Ascending aorta (tissue), 2 donors: ENCODE measurements at regions not wholly inside any gene's neighbourhood (a gene's known extent, or its start where the extent isn't known, plus 50 kb on each side); places are given as distances from the start of the nearest gene placed in this dataset.

Source experiments
- DNase-seq, 2 donors: peaks; one replicate each; pipeline ENCODE4 v3.0.0-alpha.2; 2019; ENCODE audit warnings: low spot score in 2 of 2
- H3K27ac ChIP-seq, 2 donors: fragments of 200-600 bp; sonication (generic); one replicate each; pipeline ENCODE4 v1.5.1; 2016 to 2017; ENCODE audit warnings: mild to moderate bottlenecking in 1 of 2
- H3K27me3 ChIP-seq: fragments of 200-600 bp; sonication (generic); one replicate; pipeline ENCODE4 v1.5.1; 2017
- H3K36me3 ChIP-seq, 2 donors: fragments of 200-600 bp; sonication (generic); one replicate each; pipeline ENCODE4 v1.5.1; 2016
- H3K4me1 ChIP-seq, 2 donors: fragments of 200-600 bp; sonication (generic); one replicate each; pipeline ENCODE4 v1.5.1; 2016 to 2017; ENCODE audit warnings: mild to moderate bottlenecking in 1 of 2
- H3K4me3 ChIP-seq, 2 donors: fragments of 200-600 bp; sonication (generic); one replicate each; pipeline ENCODE4 v1.5.1; 2016 to 2017; ENCODE audit warnings: mild to moderate bottlenecking in 1 of 2
- H3K9me3 ChIP-seq, 2 donors: fragments of 200-600 bp; sonication (generic); one replicate each; pipeline ENCODE4 v1.5.1; 2016
- CTCF ChIP-seq, 3 experiments: fragments of 200-600 bp in 2 of 3; fragments of 450-650 bp in 1 of 3; sonication (generic) in 2 of 3; IDR thresholded peaks; one replicate each; pipeline ENCODE4 v1.5.1; 2016 to 2019; ENCODE audit warnings: antibody characterized with exemption in 3 of 3, mild to moderate bottlenecking in 1 of 3, moderate library complexity in 1 of 3
- intact Hi-C: fragments of 100-400 bp; cut with DNase I; formaldehyde crosslinking; loops from one replicate; pipeline ENCODE4 v1.15.1; 2023

- H3K27ac ChIP-seq, result no peak overlapping the region
- H3K4me3 ChIP-seq, result no peak overlapping the region
- H3K27me3 ChIP-seq, result no peaks in the 10 kb centered on the region
- H3K4me1 ChIP-seq, result no peaks in the 10 kb centered on the region
- no peaks in the 10 kb centered on the region for H3K36me3 ChIP-seq
- no peak for DNase-seq
- intact Hi-C loops, result no loop called here
- H3K9me3 ChIP-seq, result no peaks in the 10 kb centered on the region
- TF ChIP-seq CTCF (IDR thresholded peaks at IDR 0.05), result no peak
Measured at GRCh38 chr5:163877865-163878264, 372.4 kb downstream of the MAT2B start.

GRCh38 chr5:163878490-163878889, 373.1 kb downstream of the MAT2B start:
- DNase-seq, result no peak
- Histone ChIP-seq H3K9me3 (no peaks in the 10 kb centered on the region), H3K27me3 (no peaks in the 10 kb centered on the region), H3K4me3 (no peak overlapping the region), H3K4me1 (no peaks in the 10 kb centered on the region), H3K36me3 (no peaks in the 10 kb centered on the region), H3K27ac (no peak overlapping the region)
- TF ChIP-seq CTCF (IDR thresholded peaks at IDR 0.05), result no peak
- intact Hi-C loops, result no loop called here

- Histone ChIP-seq H3K4me3 (no peak overlapping the region), H3K4me1 (no peaks in the 10 kb centered on the region), H3K27ac (no peak overlapping the region), H3K27me3 (no peaks in the 10 kb centered on the region), H3K36me3 (no peaks in the 10 kb centered on the region), H3K9me3 (no peaks in the 10 kb centered on the region)
- intact Hi-C loops, result no loop called here
- DNase-seq, result no peak
- TF ChIP-seq CTCF (IDR thresholded peaks at IDR 0.05), result no peak
Measured at GRCh38 chr5:163880302-163880701, 374.9 kb downstream of the MAT2B start.

GRCh38 chr5:163885117-163885516, 379.7 kb downstream of the MAT2B start:
- TF ChIP-seq CTCF (IDR thresholded peaks at IDR 0.05), result no peak
- no peak for DNase-seq
- no peaks in the 10 kb centered on the region for H3K4me1 ChIP-seq
- no peaks in the 10 kb centered on the region for H3K9me3 ChIP-seq
- no peaks in the 10 kb centered on the region for H3K36me3 ChIP-seq
- H3K27me3 ChIP-seq, result no peaks in the 10 kb centered on the region
- no peak overlapping the region for H3K4me3 ChIP-seq
- intact Hi-C loops, result no loop called here
- H3K27ac ChIP-seq, result no peak overlapping the region

GRCh38 chr5:163887854-163888253, 382.4 kb downstream of the MAT2B start:
- H3K9me3 ChIP-seq, result no peaks in the 10 kb centered on the region
- TF ChIP-seq CTCF (IDR thresholded peaks at IDR 0.05), result no peak
- no peaks in the 10 kb centered on the region for H3K27me3 ChIP-seq
- H3K36me3 ChIP-seq, result no peaks in the 10 kb centered on the region
- DNase-seq, result no peak
- intact Hi-C loops, result no loop called here
- H3K27ac ChIP-seq, result no peak overlapping the region
- H3K4me1 ChIP-seq, result no peaks in the 10 kb centered on the region
- no peak overlapping the region for H3K4me3 ChIP-seq

GRCh38 chr5:163888366-163888765, 382.9 kb downstream of the MAT2B start:
- Histone ChIP-seq H3K9me3 (no peaks in the 10 kb centered on the region), H3K27ac (no peak overlapping the region), H3K4me1 (no peaks in the 10 kb centered on the region), H3K27me3 (no peaks in the 10 kb centered on the region), H3K4me3 (no peak overlapping the region), H3K36me3 (no peaks in the 10 kb centered on the region)
- intact Hi-C loops, result no loop called here
- no peak for TF ChIP-seq CTCF (IDR thresholded peaks at IDR 0.05)
- no peak for DNase-seq
